ENCODE measurements at regions not wholly inside any gene's neighbourhood (a gene's known extent, or its start where the extent isn't known, plus 50 kb on each side); places are given as distances from the start of the nearest gene placed in this dataset.

DNA sequence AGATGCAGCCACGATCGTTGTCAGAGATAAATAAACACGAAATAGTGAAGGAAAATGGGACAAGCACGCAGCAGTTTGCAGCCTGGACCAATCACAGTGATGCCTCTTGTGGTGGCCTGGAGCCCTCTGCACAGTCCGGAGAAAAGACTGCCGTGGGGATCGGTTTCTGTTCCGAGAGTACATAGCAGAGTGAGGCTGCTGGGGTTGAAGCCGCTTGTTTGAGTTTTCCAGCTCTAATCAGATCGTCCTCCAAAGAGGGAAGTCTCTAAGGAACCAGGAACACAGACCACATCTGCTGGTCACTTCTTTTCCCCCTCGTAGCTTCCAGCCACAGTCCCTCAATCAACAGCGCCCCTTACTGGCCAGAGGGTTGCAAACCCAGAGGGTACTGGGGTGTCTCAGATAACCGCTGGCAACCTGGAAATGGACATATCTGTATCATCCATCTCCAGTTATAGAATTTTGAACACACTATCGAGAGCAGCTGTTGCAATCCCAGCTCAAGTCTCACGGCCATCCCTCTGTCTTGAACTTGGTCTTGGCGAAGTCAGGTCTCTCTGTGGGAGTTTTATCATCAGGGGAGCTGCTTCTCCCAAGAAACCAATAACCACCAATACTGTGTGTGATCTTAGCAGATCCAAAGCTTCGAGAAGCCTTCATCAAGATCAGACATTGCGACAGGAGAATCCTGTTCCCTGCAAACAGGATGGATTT lies 57.4 kb downstream of the OLIG1 start:
- no peak for TF ChIP-seq POLR2A (IDR thresholded peaks at IDR 0.05)
- TF ChIP-seq, protein P1, sequence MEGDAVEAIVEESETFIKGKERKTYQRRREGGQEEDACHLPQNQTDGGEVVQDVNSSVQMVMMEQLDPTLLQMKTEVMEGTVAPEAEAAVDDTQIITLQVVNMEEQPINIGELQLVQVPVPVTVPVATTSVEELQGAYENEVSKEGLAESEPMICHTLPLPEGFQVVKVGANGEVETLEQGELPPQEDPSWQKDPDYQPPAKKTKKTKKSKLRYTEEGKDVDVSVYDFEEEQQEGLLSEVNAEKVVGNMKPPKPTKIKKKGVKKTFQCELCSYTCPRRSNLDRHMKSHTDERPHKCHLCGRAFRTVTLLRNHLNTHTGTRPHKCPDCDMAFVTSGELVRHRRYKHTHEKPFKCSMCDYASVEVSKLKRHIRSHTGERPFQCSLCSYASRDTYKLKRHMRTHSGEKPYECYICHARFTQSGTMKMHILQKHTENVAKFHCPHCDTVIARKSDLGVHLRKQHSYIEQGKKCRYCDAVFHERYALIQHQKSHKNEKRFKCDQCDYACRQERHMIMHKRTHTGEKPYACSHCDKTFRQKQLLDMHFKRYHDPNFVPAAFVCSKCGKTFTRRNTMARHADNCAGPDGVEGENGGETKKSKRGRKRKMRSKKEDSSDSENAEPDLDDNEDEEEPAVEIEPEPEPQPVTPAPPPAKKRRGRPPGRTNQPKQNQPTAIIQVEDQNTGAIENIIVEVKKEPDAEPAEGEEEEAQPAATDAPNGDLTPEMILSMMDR (IDR thresholded peaks at IDR 0.05) = peak; percentile 42 to 62 (median 56)
